K562 (cell line): ENCODE measurements at regions not wholly inside any gene's neighbourhood (a gene's known extent, or its start where the extent isn't known, plus 50 kb on each side); places are given as distances from the start of the nearest gene placed in this dataset.

ENCODE experiments used
- ATAC-seq: fragments of 200-7000 bp; cut with Tn5 transposase; 3 replicates; pipeline ENCODE4 v1.9.1; 2020; ENCODE audit warnings: moderate library complexity
- BruUV-seq: library from RNA; stranded (reverse); fragments of 400-500 nt; replicated peaks from 2 replicates; lab custom pipeline; 2021; lab: Mats Ljungman, UMichigan
- CTCF ChIA-PET: fragments of 300-600 bp; formaldehyde crosslinking; extraction: SDS; loops from one replicate; lab custom pipeline; 2021; ENCODE audit warnings: low intra/inter-chr PET ratio; lab: Yijun Ruan, JAX
- POLR2A ChIA-PET: fragments of 300-600, 350-650 bp; sonication (Branson Sonifier 250); formaldehyde crosslinking; extraction: SDS; loops from one replicate; lab custom pipeline; 2021; ENCODE audit warnings: antibody characterized with exemption, inconsistent platforms; lab: Yijun Ruan, JAX
- DNase-seq, 4 experiments: peaks; one replicate each; pipeline versions ENCODE4 v3.0.0 to v3.0.0-alpha.2; 2011 to 2018; ENCODE audit warnings: low spot score in 3 of 4, mixed read lengths in 3 of 4; ENCODE audit errors: extremely low read depth in 1 of 4
- FAIRE-seq: peaks from 2 replicates; lab custom pipeline; 2011; peaks lifted over from hg19 to GRCh38; lab: Jason Lieb, UNC
- H2AFZ ChIP-seq: 2 replicates; pipeline ENCODE4 v1.6.0; 2011; ENCODE audit warnings: low read depth, low read length, control low read depth, inconsistent platforms
- H3K27ac ChIP-seq: fragments of 200-600 bp; 3 replicates; pipeline ENCODE4 v1.8.0; 2011; ENCODE audit warnings: low read depth, mild to moderate bottlenecking, control low read depth, inconsistent platforms, low read length, moderate library complexity, mixed read lengths; ENCODE audit errors: extremely low read depth
- H3K27me3 ChIP-seq, 2 experiments: fragments of 300-600 bp in 1 of 2; 2 replicates in 1 of 2; 3 replicates in 1 of 2; pipeline versions ENCODE4 v1.6.0 to v1.8.0; 2011; ENCODE audit warnings: inconsistent platforms in 2 of 2, low read length in 2 of 2, mild to moderate bottlenecking in 1 of 2, mixed read lengths in 1 of 2, moderate library complexity in 1 of 2; ENCODE audit not compliant: control insufficient read depth in 2 of 2, insufficient read depth in 2 of 2
- H3K36me3 ChIP-seq: fragments of 300-600 bp; 3 replicates; pipeline ENCODE4 v1.8.0; 2011; ENCODE audit warnings: mild to moderate bottlenecking, low read length, inconsistent platforms; ENCODE audit not compliant: control insufficient read depth, insufficient read depth
- H3K4me1 ChIP-seq, 2 experiments: fragments of 200-600 bp in 1 of 2; replicated peaks in 1 of 2; 2 replicates in 1 of 2; 3 replicates in 1 of 2; pipeline versions ENCODE4 v1.5.1 to v1.8.0; 2011; ENCODE audit warnings: inconsistent platforms in 2 of 2, low read length in 2 of 2, mild to moderate bottlenecking in 1 of 2, mixed read lengths in 1 of 2, moderate library complexity in 1 of 2; ENCODE audit not compliant: control insufficient read depth in 2 of 2, insufficient read depth in 2 of 2
- H3K4me2 ChIP-seq: 2 replicates; pipeline ENCODE4 v1.6.1; 2011; ENCODE audit warnings: low read length, control low read depth, inconsistent platforms, mixed read lengths; ENCODE audit not compliant: insufficient read depth
- H3K4me3 ChIP-seq: fragments of 200-600 bp; sonication (generic), shearing (Covaris generic); 2 replicates; pipeline ENCODE4 v1.5.1; 2016; ENCODE audit warnings: control low read depth, inconsistent platforms
- H3K79me2 ChIP-seq: fragments of 200-600 bp; 3 replicates; pipeline ENCODE4 v1.8.0; 2011; ENCODE audit warnings: low read length, inconsistent platforms; ENCODE audit not compliant: control insufficient read depth, insufficient read depth
- H3K9ac ChIP-seq, 2 experiments: 2 replicates each; pipeline versions ENCODE4 v1.6.0 to v1.6.1; 2011; ENCODE audit warnings: low read depth in 2 of 2, low read length in 2 of 2, control low read depth in 1 of 2, inconsistent platforms in 1 of 2, mild to moderate bottlenecking in 1 of 2, mixed read lengths in 1 of 2; ENCODE audit not compliant: insufficient read depth in 1 of 2
- H3K9me1 ChIP-seq: one replicate; pipeline ENCODE4 v1.6.0; 2011; ENCODE audit warnings: inconsistent platforms, mild to moderate bottlenecking, low read length, moderate library complexity; ENCODE audit not compliant: control insufficient read depth, insufficient read depth
- H3K9me3 ChIP-seq: replicated peaks from 2 replicates; pipeline ENCODE4 v1.5.1; 2011; ENCODE audit warnings: low read depth, low read length, inconsistent platforms; ENCODE audit not compliant: control insufficient read depth, insufficient read depth
- H4K20me1 ChIP-seq: replicated peaks from 2 replicates; pipeline ENCODE4 v1.6.1; 2011; ENCODE audit warnings: low read length, inconsistent platforms, mixed read lengths; ENCODE audit not compliant: control insufficient read depth, insufficient read depth
- BCOR ChIP-seq: fragments of 450-650 bp; IDR thresholded peaks from 2 replicates; pipeline ENCODE4 v1.6.1; 2016
- BRD4 ChIP-seq: fragments of 200-600 bp; sonication (generic); IDR thresholded peaks from 2 replicates; pipeline ENCODE4 v1.6.1; 2017; ENCODE audit warnings: inconsistent platforms
- FOXK2 ChIP-seq, 2 experiments: fragments of 450-650 bp; IDR thresholded peaks in 1 of 2; conservative IDR thresholded peaks in 1 of 2; 2 replicates each; pipeline ENCODE4 v1.6.1; 2016; ENCODE audit warnings: low read depth in 2 of 2, mild to moderate bottlenecking in 1 of 2
- GTF2F1 ChIP-seq: IDR thresholded peaks from 2 replicates; pipeline ENCODE4 v1.6.1; 2011; ENCODE audit warnings: low read depth, low read length, improper control_type of control experiment
- ILK ChIP-seq: fragments of 450-650 bp; IDR thresholded peaks from 2 replicates; pipeline ENCODE4 v1.6.1; 2016; ENCODE audit warnings: missing genetic modification characterization, low read depth, mild to moderate bottlenecking, missing compliant biosample characterization, moderate library complexity, borderline replicate concordance
- MCM3 ChIP-seq: fragments of 450-650 bp; IDR thresholded peaks from 2 replicates; pipeline ENCODE4 v1.6.1; 2016
- MCM7 ChIP-seq, 2 experiments: fragments of 450-650 bp; IDR thresholded peaks; 2 replicates each; pipeline ENCODE4 v1.6.1; 2016 to 2018
- NCOA1 ChIP-seq: fragments of 450-650 bp; IDR thresholded peaks from 2 replicates; pipeline ENCODE4 v1.6.1; 2016; ENCODE audit warnings: low read depth
- NR1H2 ChIP-seq: sonication (generic); formaldehyde crosslinking; IDR thresholded peaks from 2 replicates; pipeline ENCODE4 v1.4.0; 2020; ENCODE audit warnings: mild to moderate bottlenecking, missing genetic modification reagents
- PCBP2 ChIP-seq: fragments of 200-400 bp; formaldehyde crosslinking; IDR thresholded peaks from 2 replicates; pipeline ENCODE4 v1.6.1; 2018; ENCODE audit warnings: low read length, low read depth, mild to moderate bottlenecking, moderate library complexity; ENCODE audit not compliant: poor library complexity, severe bottlenecking
- POLR3G ChIP-seq: IDR thresholded peaks from 2 replicates; pipeline ENCODE4 v1.6.1; 2011; ENCODE audit not compliant: insufficient read length, insufficient replicate concordance; ENCODE audit errors: extremely low read depth
- RFX7 ChIP-seq: fragments of 250-450 bp; sonication (Bioruptor Pico); IDR thresholded peaks from 2 replicates; pipeline ENCODE4 v1.5.1; 2021; ENCODE audit warnings: mild to moderate bottlenecking
- SMAD2 ChIP-seq: fragments of 150-350 bp; IDR thresholded peaks from 2 replicates; pipeline ENCODE4 v1.6.1; 2014; ENCODE audit warnings: low read depth, mild to moderate bottlenecking, low read length
- U2AF2 ChIP-seq: fragments of 200-400 bp; formaldehyde crosslinking; optimal IDR thresholded peaks from 2 replicates; pipeline ENCODE3; 2017; ENCODE audit warnings: low read depth, mild to moderate bottlenecking, low read length
- ZNF184 ChIP-seq: sonication (generic); formaldehyde crosslinking; IDR thresholded peaks from 2 replicates; pipeline ENCODE4 v1.5.0; 2020; ENCODE audit warnings: missing genetic modification reagents
- ZNF695 ChIP-seq: fragments of 450-650 bp; formaldehyde crosslinking; IDR thresholded peaks from 2 replicates; pipeline ENCODE4 v1.4.0; 2020; ENCODE audit warnings: mild to moderate bottlenecking, moderate library complexity
- WGBS: fragments of 100-300 bp; shearing (Covaris generic); methylation state at CpG from one replicate; pipeline ENCODE4 v1.1.6; 2016; ENCODE audit warnings: low coverage, mixed read lengths; ENCODE audit not compliant: insufficient coverage; ENCODE audit errors: missing lambda C conversion rate; 5-methylcytosine and 5-hydroxymethylcytosine counted together
- in situ Hi-C: fragments of 300-500 bp; cut with MboI; formaldehyde crosslinking; loops from 4 replicates; pipeline ENCODE4 v1.15.0; 2018; ENCODE audit warnings: inconsistent platforms, mixed read lengths
- intact Hi-C: fragments of 100-400 bp; cut with micrococcal nuclease; formaldehyde crosslinking; loops from 2 replicates; pipeline ENCODE4 v1.14.2; 2022
- TF ChIP-seq, protein P1 (sequence below): fragments of 250-450 bp; sonication (Bioruptor Pico); IDR thresholded peaks from 2 replicates; pipeline ENCODE4 v1.8.0; 2022; ENCODE audit warnings: moderate library complexity, mild to moderate bottlenecking, inconsistent platforms

DNA sequence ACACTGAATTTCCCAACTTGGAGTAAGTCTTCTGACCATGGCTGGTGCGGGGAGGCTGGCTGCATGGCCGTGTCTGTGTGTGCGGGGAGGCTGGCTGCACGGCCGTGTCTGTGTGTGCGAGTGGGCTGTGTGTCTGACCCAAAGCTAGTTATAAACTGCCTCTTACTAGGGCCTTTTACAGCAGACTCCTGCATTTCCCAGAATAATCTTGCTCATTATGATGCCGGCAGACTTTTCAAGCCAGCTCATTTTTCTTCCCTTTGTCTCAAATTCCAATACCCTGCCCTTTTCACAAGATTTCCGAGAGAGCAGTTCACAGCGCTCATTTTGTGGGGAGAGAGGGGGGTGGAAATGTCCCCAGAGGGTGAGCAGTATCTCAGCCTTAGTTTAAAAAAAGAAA lies 470.7 kb upstream of the BRINP1 start (continued):
- no peak for TF ChIP-seq NR1H2
- no peak for TF ChIP-seq FOXK2 (conservative IDR thresholded peaks at IDR 0.05 in 1 of 2, IDR thresholded peaks at IDR 0.05 in 1 of 2; ENCODE audit: low read depth in 2 of 2)
- no peak for TF ChIP-seq POLR3G

DNA sequence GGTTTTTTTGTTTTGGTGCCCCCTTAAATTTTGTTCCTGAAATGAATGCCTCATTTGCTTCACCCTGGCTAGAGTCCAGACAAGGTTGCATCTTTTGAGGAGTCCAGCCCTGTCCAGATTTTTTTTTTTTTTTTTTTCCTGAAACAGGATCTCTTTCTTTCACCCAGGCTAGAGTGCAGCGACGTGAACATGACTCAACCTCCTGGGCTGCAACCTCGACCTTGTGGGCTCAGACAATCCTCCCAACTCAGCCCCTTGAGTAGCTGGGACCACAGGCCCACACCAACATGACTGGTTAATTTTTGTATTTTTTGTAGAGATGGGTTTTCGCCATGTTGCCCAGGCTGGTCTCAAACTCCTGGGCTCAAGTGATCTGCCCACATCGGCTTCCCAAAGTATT lies 469.0 kb upstream of the BRINP1 start:
- H3K4me1 ChIP-seq: no peaks in the 10 kb centered on the region
- H4K20me1 ChIP-seq: no peaks in the 10 kb centered on the region
- no peak overlapping the region for H3K9ac ChIP-seq
- no TSS peak for BruUV-seq
- no peak overlapping the region for H3K4me2 ChIP-seq
- no peak overlapping the region for H2AFZ ChIP-seq
- ChIA-PET CTCF (no interaction called here), POLR2A (no interaction called here)
- no peaks in the 10 kb centered on the region for H3K9me3 ChIP-seq
- FAIRE-seq (no peak), DNase-seq (no peak), ATAC-seq (no peak)
- no peaks in the 10 kb centered on the region for H3K79me2 ChIP-seq
- in situ Hi-C loops: no loop called here
- 3% methylated on average over 5 of the region's 5 CpGs for WGBS
- no peak overlapping the region for H3K4me3 ChIP-seq
- H3K27ac ChIP-seq: no peak overlapping the region
- intact Hi-C loops: no loop called here
- no peaks in the 10 kb centered on the region for H3K9me1 ChIP-seq
- H3K36me3 ChIP-seq: no peaks in the 10 kb centered on the region
- H3K27me3 ChIP-seq: no peaks in the 10 kb centered on the region
- no peak for TF ChIP-seq U2AF2
- TF ChIP-seq, protein P1, sequence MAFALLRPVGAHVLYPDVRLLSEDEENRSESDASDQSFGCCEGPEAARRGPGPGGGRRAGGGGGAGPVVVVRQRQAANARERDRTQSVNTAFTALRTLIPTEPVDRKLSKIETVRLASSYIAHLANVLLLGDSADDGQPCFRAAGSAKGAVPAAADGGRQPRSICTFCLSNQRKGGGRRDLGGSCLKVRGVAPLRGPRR (CRISPR knock-in tag): no peak
- no peak for TF ChIP-seq NCOA1
- no peak for TF ChIP-seq MCM3
- no peak for TF ChIP-seq ZNF184
- TF ChIP-seq ILK: no peak
- no peak for TF ChIP-seq GTF2F1
- TF ChIP-seq MCM7 (IDR thresholded peaks at IDR 0.05): no peak
- TF ChIP-seq RFX7 (CRISPR knock-in tag): no peak
- TF ChIP-seq BRD4: no peak
- TF ChIP-seq ZNF695 (CRISPR knock-in tag): no peak
- no peak for TF ChIP-seq SMAD2
- TF ChIP-seq BCOR: no peak
- no peak for TF ChIP-seq PCBP2
